ENCODE measurements at regions not wholly inside any gene's neighbourhood (a gene's known extent, or its start where the extent isn't known, plus 50 kb on each side); places are given as distances from the start of the nearest gene placed in this dataset.

- Mint-ChIP-seq H3K4me1 (peaks cover 43% of the 10 kb centered on the region), H3K36me3 (ENCODE audit: low read depth) (no peaks in the 10 kb centered on the region), H3K9me3 (no peaks in the 10 kb centered on the region), H3K27me3 (ENCODE audit: insufficient read depth, low read depth, poor library complexity) (peaks cover 13% of the 10 kb centered on the region), H3K4me3 (no peak overlapping the region), H3K27ac (no peak overlapping the region)
- H3K27me3 ChIP-seq (ENCODE audit: insufficient read depth): peaks cover 29% of the 10 kb centered on the region
- H3K79me2 ChIP-seq (replicated peaks; ENCODE audit: insufficient read depth): no peaks in the 10 kb centered on the region
- no peaks in the 10 kb centered on the region for H3F3A ChIP-seq (replicated peaks; ENCODE audit: low read depth)
- H3K9me2 ChIP-seq (ENCODE audit: insufficient read depth): no peaks in the 10 kb centered on the region
- H3K4me2 ChIP-seq: no peak overlapping the region
- no peak for ATAC-seq
- H2AFZ ChIP-seq: no peak overlapping the region
- H3K36me3 ChIP-seq (ENCODE audit: insufficient read depth): no peaks in the 10 kb centered on the region
- no peak for TF ChIP-seq ZNF114 (CRISPR knock-in tag; IDR thresholded peaks at IDR 0.05)
- TF ChIP-seq, protein P1, sequence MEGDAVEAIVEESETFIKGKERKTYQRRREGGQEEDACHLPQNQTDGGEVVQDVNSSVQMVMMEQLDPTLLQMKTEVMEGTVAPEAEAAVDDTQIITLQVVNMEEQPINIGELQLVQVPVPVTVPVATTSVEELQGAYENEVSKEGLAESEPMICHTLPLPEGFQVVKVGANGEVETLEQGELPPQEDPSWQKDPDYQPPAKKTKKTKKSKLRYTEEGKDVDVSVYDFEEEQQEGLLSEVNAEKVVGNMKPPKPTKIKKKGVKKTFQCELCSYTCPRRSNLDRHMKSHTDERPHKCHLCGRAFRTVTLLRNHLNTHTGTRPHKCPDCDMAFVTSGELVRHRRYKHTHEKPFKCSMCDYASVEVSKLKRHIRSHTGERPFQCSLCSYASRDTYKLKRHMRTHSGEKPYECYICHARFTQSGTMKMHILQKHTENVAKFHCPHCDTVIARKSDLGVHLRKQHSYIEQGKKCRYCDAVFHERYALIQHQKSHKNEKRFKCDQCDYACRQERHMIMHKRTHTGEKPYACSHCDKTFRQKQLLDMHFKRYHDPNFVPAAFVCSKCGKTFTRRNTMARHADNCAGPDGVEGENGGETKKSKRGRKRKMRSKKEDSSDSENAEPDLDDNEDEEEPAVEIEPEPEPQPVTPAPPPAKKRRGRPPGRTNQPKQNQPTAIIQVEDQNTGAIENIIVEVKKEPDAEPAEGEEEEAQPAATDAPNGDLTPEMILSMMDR (conservative IDR thresholded peaks at IDR 0.05; ENCODE audit: low read depth in 2 of 2): no peak
- TF ChIP-seq, protein P2, sequence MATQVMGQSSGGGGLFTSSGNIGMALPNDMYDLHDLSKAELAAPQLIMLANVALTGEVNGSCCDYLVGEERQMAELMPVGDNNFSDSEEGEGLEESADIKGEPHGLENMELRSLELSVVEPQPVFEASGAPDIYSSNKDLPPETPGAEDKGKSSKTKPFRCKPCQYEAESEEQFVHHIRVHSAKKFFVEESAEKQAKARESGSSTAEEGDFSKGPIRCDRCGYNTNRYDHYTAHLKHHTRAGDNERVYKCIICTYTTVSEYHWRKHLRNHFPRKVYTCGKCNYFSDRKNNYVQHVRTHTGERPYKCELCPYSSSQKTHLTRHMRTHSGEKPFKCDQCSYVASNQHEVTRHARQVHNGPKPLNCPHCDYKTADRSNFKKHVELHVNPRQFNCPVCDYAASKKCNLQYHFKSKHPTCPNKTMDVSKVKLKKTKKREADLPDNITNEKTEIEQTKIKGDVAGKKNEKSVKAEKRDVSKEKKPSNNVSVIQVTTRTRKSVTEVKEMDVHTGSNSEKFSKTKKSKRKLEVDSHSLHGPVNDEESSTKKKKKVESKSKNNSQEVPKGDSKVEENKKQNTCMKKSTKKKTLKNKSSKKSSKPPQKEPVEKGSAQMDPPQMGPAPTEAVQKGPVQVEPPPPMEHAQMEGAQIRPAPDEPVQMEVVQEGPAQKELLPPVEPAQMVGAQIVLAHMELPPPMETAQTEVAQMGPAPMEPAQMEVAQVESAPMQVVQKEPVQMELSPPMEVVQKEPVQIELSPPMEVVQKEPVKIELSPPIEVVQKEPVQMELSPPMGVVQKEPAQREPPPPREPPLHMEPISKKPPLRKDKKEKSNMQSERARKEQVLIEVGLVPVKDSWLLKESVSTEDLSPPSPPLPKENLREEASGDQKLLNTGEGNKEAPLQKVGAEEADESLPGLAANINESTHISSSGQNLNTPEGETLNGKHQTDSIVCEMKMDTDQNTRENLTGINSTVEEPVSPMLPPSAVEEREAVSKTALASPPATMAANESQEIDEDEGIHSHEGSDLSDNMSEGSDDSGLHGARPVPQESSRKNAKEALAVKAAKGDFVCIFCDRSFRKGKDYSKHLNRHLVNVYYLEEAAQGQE (IDR thresholded peaks at IDR 0.05; ENCODE audit: unreplicated experiment): no peak
- H3K4me1 ChIP-seq (ENCODE audit: insufficient read depth): peaks cover 14% of the 10 kb centered on the region; the same call in 1 of the 2 replicates
- no peak for DNase-seq (ENCODE audit: low spot score)
- no peak overlapping the region for H3K4me3 ChIP-seq
- H3K27ac ChIP-seq (ENCODE audit: low read depth): no peak overlapping the region
- H4K20me1 ChIP-seq (replicated peaks; ENCODE audit: insufficient read depth): no peaks in the 10 kb centered on the region
Observed at GRCh38 chr1:38132681-38133080, 86.1 kb upstream of the POU3F1 start.

- H3K4me2 ChIP-seq: no peak overlapping the region
- H3K9me3 Mint-ChIP-seq: no peaks in the 10 kb centered on the region
- no peak overlapping the region for H3K27ac ChIP-seq (ENCODE audit: low read depth)
- peaks cover 33% of the 10 kb centered on the region for H3K4me1 Mint-ChIP-seq
- H2AFZ ChIP-seq: no peak overlapping the region
- no peaks in the 10 kb centered on the region for H3K36me3 Mint-ChIP-seq (ENCODE audit: low read depth)
- H3K79me2 ChIP-seq (replicated peaks; ENCODE audit: insufficient read depth): no peaks in the 10 kb centered on the region
- ATAC-seq: no peak
- peaks cover 15% of the 10 kb centered on the region for H3K27me3 Mint-ChIP-seq (ENCODE audit: insufficient read depth, low read depth, poor library complexity)
- no peaks in the 10 kb centered on the region for H3K9me2 ChIP-seq (ENCODE audit: insufficient read depth)
- no peaks in the 10 kb centered on the region for H3K36me3 ChIP-seq (ENCODE audit: insufficient read depth)
- no peaks in the 10 kb centered on the region for H4K20me1 ChIP-seq (replicated peaks; ENCODE audit: insufficient read depth)
- no peak overlapping the region for H3K27ac Mint-ChIP-seq
- no peak overlapping the region for H3K4me3 ChIP-seq
- H3K4me3 Mint-ChIP-seq: no peak overlapping the region; the same call in 2 of the 3 replicates
- H3K4me1 ChIP-seq (ENCODE audit: insufficient read depth): peaks cover 14% of the 10 kb centered on the region; the same call in 1 of the 2 replicates
- peaks cover 29% of the 10 kb centered on the region for H3K27me3 ChIP-seq (ENCODE audit: insufficient read depth)
- DNase-seq (ENCODE audit: low spot score): no peak
- H3F3A ChIP-seq (replicated peaks; ENCODE audit: low read depth): no peaks in the 10 kb centered on the region
- TF ChIP-seq, protein P1 (conservative IDR thresholded peaks at IDR 0.05; ENCODE audit: low read depth in 2 of 2): no peak
- no peak for TF ChIP-seq EZH2phosphoT487 (IDR thresholded peaks at IDR 0.05; ENCODE audit: unreplicated experiment)
- no peak for TF ChIP-seq POLR2AphosphoS5 (IDR thresholded peaks at IDR 0.05; ENCODE audit: low read depth)
- no peak for TF ChIP-seq ZNF331 (CRISPR knock-in tag; IDR thresholded peaks at IDR 0.05; ENCODE audit: low read depth)
- TF ChIP-seq ZNF114 (CRISPR knock-in tag; IDR thresholded peaks at IDR 0.05): no peak
- no peak for TF ChIP-seq CREB1 (CRISPR knock-in tag; IDR thresholded peaks at IDR 0.05; ENCODE audit: low read depth)
- no peak for TF ChIP-seq EZH2 (IDR thresholded peaks at IDR 0.05; ENCODE audit: low read depth, unreplicated experiment)
Observed at GRCh38 chr1:38131024-38131585, 84.5 kb upstream of the POU3F1 start.

All from GM23338 (cell line).